CD4-positive, alpha-beta memory T cell (primary cell): ENCODE measurements at regions not wholly inside any gene's neighbourhood (a gene's known extent, or its start where the extent isn't known, plus 50 kb on each side); places are given as distances from the start of the nearest gene placed in this dataset.
"Not testable (repeated sequence)": the region's sequence is repeated elsewhere in the genome, so short reads cannot be mapped to it uniquely, and the experiment has no call there.

Source experiments
- CTCF ChIA-PET: fragments of 350-600 bp; sonication (Branson Sonifier 250); formaldehyde crosslinking; loops from one replicate; lab custom pipeline; 2021; ENCODE audit warnings: inconsistent platforms; ENCODE audit not compliant: partially characterized antibody; lab: Charles Lee
- POLR2A ChIA-PET: fragments of 350-600 bp; sonication (Branson Sonifier 250); formaldehyde crosslinking; loops from one replicate; lab custom pipeline; 2021; ENCODE audit not compliant: partially characterized antibody; lab: Charles Lee
- DNase-seq, 5 donors: peaks; one replicate each; pipeline versions ENCODE4 v3.0.0 to v3.0.0-alpha.2; 2020 to 2022; ENCODE audit warnings: mixed read lengths in 1 of 5
- H3K27ac ChIP-seq: one replicate; pipeline ENCODE4 v1.7.0; 2013; ENCODE audit warnings: low read depth, low read length
- H3K27me3 ChIP-seq: 2 replicates; pipeline ENCODE4 v1.7.0; 2013; ENCODE audit warnings: mild to moderate bottlenecking, low read length, moderate library complexity; ENCODE audit not compliant: insufficient read depth
- H3K36me3 ChIP-seq: 2 replicates; pipeline ENCODE4 v1.7.0; 2013; ENCODE audit warnings: mild to moderate bottlenecking, low read length, moderate library complexity; ENCODE audit not compliant: insufficient read depth
- H3K4me1 ChIP-seq: 2 replicates; pipeline ENCODE4 v1.7.0; 2013; ENCODE audit warnings: mild to moderate bottlenecking, low read length, moderate library complexity; ENCODE audit not compliant: insufficient read depth
- H3K4me3 ChIP-seq, 2 donors: one replicate each; pipeline ENCODE4 v1.7.0; 2013; ENCODE audit warnings: low read length in 2 of 2, mild to moderate bottlenecking in 1 of 2
- H3K9me3 ChIP-seq, 2 donors: one replicate each; pipeline ENCODE4 v1.7.0; 2013; ENCODE audit warnings: low read length in 2 of 2, control low read depth in 1 of 2; ENCODE audit not compliant: control insufficient read depth in 1 of 2
- H3K27ac Mint-ChIP-seq, 7 donors: one replicate each; pipeline ENCODE4 v1.8.0; 2020 to 2021; ENCODE audit warnings: mixed read lengths in 7 of 7, mild to moderate bottlenecking in 6 of 7, inconsistent platforms in 3 of 7, moderate library complexity in 3 of 7
- H3K27me3 Mint-ChIP-seq, 2 donors: one replicate each; pipeline ENCODE4 v1.8.0; 2020 to 2021; ENCODE audit warnings: mixed read lengths in 2 of 2
- H3K36me3 Mint-ChIP-seq, 2 donors: one replicate each; pipeline ENCODE4 v1.8.0; 2020 to 2021; ENCODE audit warnings: mixed read lengths in 2 of 2, inconsistent platforms in 1 of 2, mild to moderate bottlenecking in 1 of 2
- H3K4me1 Mint-ChIP-seq, 4 donors: one replicate each; pipeline ENCODE4 v1.8.0; 2020 to 2021; ENCODE audit warnings: mixed read lengths in 4 of 4, mild to moderate bottlenecking in 1 of 4
- H3K4me3 Mint-ChIP-seq, 8 donors: one replicate each; pipeline ENCODE4 v1.8.0; 2020 to 2021; ENCODE audit warnings: mixed read lengths in 8 of 8, mild to moderate bottlenecking in 7 of 8, moderate library complexity in 6 of 8, inconsistent platforms in 3 of 8
- H3K9me3 Mint-ChIP-seq, 8 donors: one replicate each; pipeline ENCODE4 v1.8.0; 2020 to 2021; ENCODE audit warnings: mixed read lengths in 8 of 8, mild to moderate bottlenecking in 5 of 8, inconsistent platforms in 3 of 8, moderate library complexity in 1 of 8
- intact Hi-C: fragments of 100-400 bp; cut with micrococcal nuclease; formaldehyde crosslinking; loops from one replicate; pipeline ENCODE4 v1.15.1; 2023

- POLR2A ChIA-PET: no interaction called here
- H3K36me3 Mint-ChIP-seq: no peaks in the 10 kb centered on the region
- intact Hi-C loops: no loop called here
Measured at GRCh38 chr3:171524921-171525310, 64.7 kb upstream of the TNIK start.

GRCh38 chr3:171522651-171523050, 62.4 kb upstream of the TNIK start:
- DNase-seq: no peak
- peaks cover 0 to 1% of the 10 kb centered on the region in 2 donors for H3K27me3 Mint-ChIP-seq
- POLR2A ChIA-PET: no interaction called here
- H3K9me3 Mint-ChIP-seq: peaks cover 0 to 4% (median 0%) of the 10 kb centered on the region in 8 donors
- H3K4me1 ChIP-seq: no peaks in the 10 kb centered on the region
- no peaks in the 10 kb centered on the region for H3K9me3 ChIP-seq
- H3K4me1 Mint-ChIP-seq: peaks cover 0 to 2% (median 0%) of the 10 kb centered on the region in 4 donors
- no peak overlapping the region for H3K4me3 Mint-ChIP-seq
- CTCF ChIA-PET: no interaction called here
- no peak overlapping the region for H3K27ac ChIP-seq
- intact Hi-C loops: no loop called here
- H3K27ac Mint-ChIP-seq: no peak overlapping the region
- no peaks in the 10 kb centered on the region for H3K27me3 ChIP-seq
- no peaks in the 10 kb centered on the region for H3K36me3 Mint-ChIP-seq
- H3K4me3 ChIP-seq: no peak overlapping the region
- no peaks in the 10 kb centered on the region for H3K36me3 ChIP-seq

More at GRCh38 chr3:171524921-171525310, 64.7 kb upstream of the TNIK start:
- CTCF ChIA-PET: no interaction called here
- Mint-ChIP-seq H3K27me3 (no peaks in the 10 kb centered on the region), H3K27ac (no peak overlapping the region), H3K4me1 (peaks cover 0 to 2% (median 0%) of the 10 kb centered on the region in 4 donors), H3K4me3 (no peak overlapping the region), H3K9me3 (peaks cover 0 to 3% (median 0%) of the 10 kb centered on the region in 8 donors)
- DNase-seq: no peak
- Histone ChIP-seq H3K27me3 (no peaks in the 10 kb centered on the region), H3K4me3 (no peak overlapping the region), H3K4me1 (no peaks in the 10 kb centered on the region), H3K36me3 (no peaks in the 10 kb centered on the region), H3K27ac (no peak overlapping the region), H3K9me3 (no peaks in the 10 kb centered on the region)

- H3K9me3 Mint-ChIP-seq, H3K4me3 ChIP-seq, H3K27ac Mint-ChIP-seq, H3K36me3 Mint-ChIP-seq, H3K36me3 ChIP-seq, DNase-seq, H3K9me3 ChIP-seq, H3K27ac ChIP-seq, H3K27me3 Mint-ChIP-seq, H3K27me3 ChIP-seq, intact Hi-C loops, H3K4me1 ChIP-seq, H3K4me1 Mint-ChIP-seq, H3K4me3 Mint-ChIP-seq, CTCF ChIA-PET, POLR2A ChIA-PET: not testable (repeated sequence)
Measured at GRCh38 chr3:171519423-171519822, 59.2 kb upstream of the TNIK start.

- Mint-ChIP-seq H3K27ac (peak overlapping the region in 1 of 7 donors; percentile 33), H3K4me1 (no peaks in the 10 kb centered on the region), H3K9me3 (peaks cover 0 to 4% (median 0%) of the 10 kb centered on the region in 8 donors), H3K27me3 (peaks cover 0 to 5% of the 10 kb centered on the region in 2 donors), H3K4me3 (no peak overlapping the region), H3K36me3 (no peaks in the 10 kb centered on the region)
- no peaks in the 10 kb centered on the region for H3K9me3 ChIP-seq
- H3K4me1 ChIP-seq: no peaks in the 10 kb centered on the region
- intact Hi-C loops: no loop called here
- DNase-seq: no peak
- ChIA-PET POLR2A (interaction anchor here (1.2 kb wide), 1 partner anchor 10 kb away, joined by 3 read pairs; no protein-coding TSS in a partner anchor), CTCF (interaction anchor here (1.2 kb wide), 1 partner anchor 344 kb away, joined by 3 read pairs; no protein-coding TSS in a partner anchor)
- no peak overlapping the region for H3K4me3 ChIP-seq
- no peaks in the 10 kb centered on the region for H3K27me3 ChIP-seq
- no peaks in the 10 kb centered on the region for H3K36me3 ChIP-seq
- H3K27ac ChIP-seq: no peak overlapping the region
Measured at GRCh38 chr3:171516765-171517164, 56.6 kb upstream of the TNIK start.

- H3K9me3 ChIP-seq: no peaks in the 10 kb centered on the region
- Mint-ChIP-seq H3K9me3 (peaks cover 0 to 4% (median 0%) of the 10 kb centered on the region in 8 donors), H3K36me3 (no peaks in the 10 kb centered on the region), H3K4me1 (no peaks in the 10 kb centered on the region), H3K27me3 (peaks cover 0 to 5% of the 10 kb centered on the region in 2 donors), H3K27ac (no peak overlapping the region), H3K4me3 (no peak overlapping the region)
- no peaks in the 10 kb centered on the region for H3K4me1 ChIP-seq
- no peak overlapping the region for H3K4me3 ChIP-seq
- POLR2A ChIA-PET: no interaction called here
- no peaks in the 10 kb centered on the region for H3K27me3 ChIP-seq
- H3K36me3 ChIP-seq: no peaks in the 10 kb centered on the region
- no peak for DNase-seq
- intact Hi-C loops: loop anchor here (5.0 kb wide), 1 partner anchor 52 kb away; the partner anchor contains the start of gene TNIK
- H3K27ac ChIP-seq: no peak overlapping the region
- CTCF ChIA-PET: interaction anchor here (1.5 kb wide), 1 partner anchor 14 kb away, joined by 3 read pairs; no protein-coding TSS in a partner anchor
Measured at GRCh38 chr3:171514466-171514865, 54.3 kb upstream of the TNIK start.

- peaks cover 2 to 3% of the 10 kb centered on the region in 2 donors for H3K27me3 Mint-ChIP-seq
- H3K4me1 ChIP-seq: no peaks in the 10 kb centered on the region
- intact Hi-C loops: loop anchor here (5.0 kb wide), 1 partner anchor 49 kb away; the partner anchor contains the start of gene TNIK
- H3K36me3 Mint-ChIP-seq: peaks cover 0 to 2% of the 10 kb centered on the region in 2 donors
- H3K4me3 ChIP-seq: no peak overlapping the region
- ChIA-PET POLR2A (no interaction called here), CTCF (no interaction called here)
- DNase-seq: no peak
- H3K27me3 ChIP-seq: no peaks in the 10 kb centered on the region
- no peak overlapping the region for H3K27ac Mint-ChIP-seq
- no peak overlapping the region for H3K4me3 Mint-ChIP-seq
- no peaks in the 10 kb centered on the region for H3K36me3 ChIP-seq
- no peaks in the 10 kb centered on the region for H3K4me1 Mint-ChIP-seq
- peaks cover 0 to 3% (median 0%) of the 10 kb centered on the region in 8 donors for H3K9me3 Mint-ChIP-seq
- H3K9me3 ChIP-seq: no peaks in the 10 kb centered on the region
- H3K27ac ChIP-seq: no peak overlapping the region
Measured at GRCh38 chr3:171511450-171511849, 51.2 kb upstream of the TNIK start.
